Sigmoid colon (tissue), 6 donors: ENCODE measurements at regions not wholly inside any gene's neighbourhood (a gene's known extent, or its start where the extent isn't known, plus 50 kb on each side); places are given as distances from the start of the nearest gene placed in this dataset.

Source experiments
- DNase-seq: peaks from one replicate; pipeline ENCODE4 v3.0.0-alpha.2; 2019
- H3K27ac ChIP-seq, 4 donors: fragments of 200-600 bp; sonication (generic); one replicate each; pipeline ENCODE4 v1.5.1; 2016 to 2019; ENCODE audit warnings: mild to moderate bottlenecking in 1 of 4
- H3K27me3 ChIP-seq, 3 donors: fragments of 200-600 bp; sonication (generic); one replicate each; pipeline ENCODE4 v1.5.1; 2019; ENCODE audit warnings: mild to moderate bottlenecking in 1 of 3
- H3K36me3 ChIP-seq, 4 donors: fragments of 200-600 bp; sonication (generic); one replicate each; pipeline ENCODE4 v1.5.1; 2016 to 2019
- H3K4me1 ChIP-seq, 4 donors: fragments of 200-600 bp; sonication (generic); one replicate each; pipeline ENCODE4 v1.5.1; 2017 to 2019
- H3K4me3 ChIP-seq, 4 donors: fragments of 200-600 bp; sonication (generic); one replicate each; pipeline ENCODE4 v1.5.1; 2017 to 2019; ENCODE audit warnings: mild to moderate bottlenecking in 2 of 4, moderate library complexity in 1 of 4
- H3K9me3 ChIP-seq, 4 donors: fragments of 200-600 bp in 3 of 4; sonication (generic) in 3 of 4; one replicate each; pipeline versions ENCODE4 v1.5.1 to v1.6.1; 2013 to 2019
- EP300 ChIP-seq, 4 donors: sonication (generic); formaldehyde crosslinking; IDR thresholded peaks; one replicate each; pipeline ENCODE4 v1.6.1; 2017; ENCODE audit warnings: antibody characterized with exemption in 4 of 4
- POLR2A ChIP-seq, 2 donors: fragments of 450-650 bp; IDR thresholded peaks; one replicate each; pipeline ENCODE4 v1.6.1; 2016; ENCODE audit warnings: antibody characterized with exemption in 2 of 2, mild to moderate bottlenecking in 2 of 2, moderate library complexity in 2 of 2
- POLR2AphosphoS5 ChIP-seq, 4 donors: sonication (generic); formaldehyde crosslinking; IDR thresholded peaks; one replicate each; pipeline ENCODE4 v1.6.1; 2017; ENCODE audit warnings: antibody characterized with exemption in 4 of 4
- WGBS, 2 donors: extraction: QIAGEN DNeasy Blood & Tissue Kit; methylation state at CpG; one replicate each; pipeline ENCODE4 v1.1.7; 2013; 5-methylcytosine and 5-hydroxymethylcytosine counted together
- intact Hi-C: fragments of 100-400 bp; cut with DNase I; formaldehyde crosslinking; loops from one replicate; pipeline ENCODE4 v1.15.1; 2023
- TF ChIP-seq, protein P1 (sequence below), 4 experiments: fragments of 450-650 bp in 3 of 4; fragments of 200-600 bp in 1 of 4; IDR thresholded peaks; one replicate each; pipeline ENCODE4 v1.5.1; 2016 to 2019; ENCODE audit warnings: antibody characterized with exemption in 4 of 4, mild to moderate bottlenecking in 3 of 4, moderate library complexity in 2 of 4
- donor health status: healthy with polysubstance abuse.
- donor health status: healthy.

GRCh38 chr6:66568271-66568670 is 861.2 kb upstream of the EYS start:
- no peaks in the 10 kb centered on the region for H3K4me1 ChIP-seq
- no peak overlapping the region for H3K27ac ChIP-seq
- TF ChIP-seq EP300 (IDR thresholded peaks at IDR 0.05) (no peak), POLR2AphosphoS5 (IDR thresholded peaks at IDR 0.05) (no peak), POLR2A (IDR thresholded peaks at IDR 0.05) (no peak)
- TF ChIP-seq, protein P1, sequence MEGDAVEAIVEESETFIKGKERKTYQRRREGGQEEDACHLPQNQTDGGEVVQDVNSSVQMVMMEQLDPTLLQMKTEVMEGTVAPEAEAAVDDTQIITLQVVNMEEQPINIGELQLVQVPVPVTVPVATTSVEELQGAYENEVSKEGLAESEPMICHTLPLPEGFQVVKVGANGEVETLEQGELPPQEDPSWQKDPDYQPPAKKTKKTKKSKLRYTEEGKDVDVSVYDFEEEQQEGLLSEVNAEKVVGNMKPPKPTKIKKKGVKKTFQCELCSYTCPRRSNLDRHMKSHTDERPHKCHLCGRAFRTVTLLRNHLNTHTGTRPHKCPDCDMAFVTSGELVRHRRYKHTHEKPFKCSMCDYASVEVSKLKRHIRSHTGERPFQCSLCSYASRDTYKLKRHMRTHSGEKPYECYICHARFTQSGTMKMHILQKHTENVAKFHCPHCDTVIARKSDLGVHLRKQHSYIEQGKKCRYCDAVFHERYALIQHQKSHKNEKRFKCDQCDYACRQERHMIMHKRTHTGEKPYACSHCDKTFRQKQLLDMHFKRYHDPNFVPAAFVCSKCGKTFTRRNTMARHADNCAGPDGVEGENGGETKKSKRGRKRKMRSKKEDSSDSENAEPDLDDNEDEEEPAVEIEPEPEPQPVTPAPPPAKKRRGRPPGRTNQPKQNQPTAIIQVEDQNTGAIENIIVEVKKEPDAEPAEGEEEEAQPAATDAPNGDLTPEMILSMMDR (IDR thresholded peaks at IDR 0.05): no peak
- H3K36me3 ChIP-seq: no peaks in the 10 kb centered on the region
- H3K9me3 ChIP-seq: no peaks in the 10 kb centered on the region
- WGBS, 2 donors: 86 to 87% methylated on average over 4 of the region's 4 CpGs
- intact Hi-C loops: no loop called here
- H3K4me3 ChIP-seq: no peak overlapping the region
- no peaks in the 10 kb centered on the region for H3K27me3 ChIP-seq
- DNase-seq: no peak

- H3K4me3 ChIP-seq: no peak overlapping the region
- intact Hi-C loops: no loop called here
- WGBS, 2 donors: 91 to 95% methylated on average over 6 of the region's 6 CpGs
Measured at GRCh38 chr6:66561479-66561878, 854.5 kb upstream of the EYS start.

DNA sequence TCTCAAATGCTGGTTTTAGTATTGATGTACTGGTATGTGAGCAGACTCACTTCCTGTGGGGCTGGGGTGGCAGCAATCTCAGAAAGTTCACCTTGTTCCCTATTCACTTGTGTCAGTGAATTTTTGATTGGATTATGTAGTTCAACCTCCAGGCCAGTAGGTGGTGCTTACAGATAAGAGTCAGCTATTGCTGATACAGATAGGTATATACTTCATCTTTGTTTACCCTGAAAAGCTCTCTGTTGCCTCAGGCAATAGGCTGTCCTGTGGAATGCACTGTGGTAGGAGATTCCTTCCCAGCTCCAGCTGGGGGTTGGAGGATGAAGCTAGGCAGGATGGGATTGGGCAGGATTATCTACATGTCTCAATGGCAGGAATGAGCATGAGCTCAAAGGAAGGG is 851.2 kb upstream of the EYS start:
- no peak for TF ChIP-seq POLR2A (IDR thresholded peaks at IDR 0.05)
- TF ChIP-seq EP300 (IDR thresholded peaks at IDR 0.05): no peak
- TF ChIP-seq POLR2AphosphoS5 (IDR thresholded peaks at IDR 0.05): no peak
- TF ChIP-seq, protein P1 (IDR thresholded peaks at IDR 0.05): no peak
- no peak for DNase-seq
- no peak overlapping the region for H3K4me3 ChIP-seq
- H3K27me3 ChIP-seq: no peaks in the 10 kb centered on the region
- intact Hi-C loops: no loop called here
- H3K4me1 ChIP-seq: no peaks in the 10 kb centered on the region
- H3K36me3 ChIP-seq: no peaks in the 10 kb centered on the region
- H3K9me3 ChIP-seq: no peaks in the 10 kb centered on the region
- H3K27ac ChIP-seq: no peak overlapping the region

More at GRCh38 chr6:66561479-66561878, 854.5 kb upstream of the EYS start:
- Histone ChIP-seq H3K27me3 (no peaks in the 10 kb centered on the region), H3K4me1 (no peaks in the 10 kb centered on the region), H3K9me3 (no peaks in the 10 kb centered on the region), H3K27ac (no peak overlapping the region), H3K36me3 (no peaks in the 10 kb centered on the region)
- TF ChIP-seq POLR2AphosphoS5 (IDR thresholded peaks at IDR 0.05) (no peak), POLR2A (IDR thresholded peaks at IDR 0.05) (no peak), EP300 (IDR thresholded peaks at IDR 0.05) (no peak)
- TF ChIP-seq, protein P1 (IDR thresholded peaks at IDR 0.05): no peak
- no peak for DNase-seq

DNA sequence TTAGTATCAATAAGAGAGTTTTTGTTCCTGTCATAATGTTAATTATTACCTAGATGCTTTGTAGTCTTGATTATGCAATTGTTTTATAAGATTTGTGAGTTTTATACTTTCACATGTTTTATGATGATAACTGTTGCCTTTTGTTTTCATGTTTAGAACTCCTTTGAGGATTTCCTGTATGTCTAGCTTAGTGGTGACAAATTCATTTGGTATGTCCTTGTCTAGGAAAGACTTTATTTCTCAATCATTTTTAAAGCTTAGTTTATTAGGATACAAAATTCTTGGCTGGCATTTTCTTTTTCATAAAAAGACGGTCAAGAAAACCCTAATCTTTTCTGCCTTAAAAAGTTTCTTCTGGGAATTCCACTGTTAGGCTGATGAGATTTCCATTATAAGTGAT is 849.9 kb upstream of the EYS start:
- whole genome bisulfite sequencing, 2 donors: 85 to 89% methylated on average over 1 of the region's 1 CpG

DNA sequence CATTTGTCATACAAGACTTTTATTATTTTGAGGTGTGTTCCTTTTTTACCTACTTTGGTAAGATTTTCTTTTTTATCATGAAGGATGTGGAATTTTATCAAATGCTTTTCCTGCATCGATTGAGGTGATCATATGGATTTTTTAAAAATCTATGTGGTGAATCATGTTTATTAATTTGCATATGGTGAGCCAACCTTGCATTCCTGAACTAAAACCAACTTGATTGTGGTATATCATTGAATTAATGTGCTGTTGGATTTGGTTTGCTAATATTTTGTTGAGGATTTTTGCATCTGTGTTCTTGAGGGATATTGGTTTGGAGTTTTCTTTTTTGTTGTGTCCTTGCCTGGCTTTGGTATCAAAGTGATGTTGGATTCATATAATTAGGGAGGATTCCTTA is 848.1 kb upstream of the EYS start:
- H3K4me3 ChIP-seq: no peak overlapping the region
- H3K36me3 ChIP-seq: no peaks in the 10 kb centered on the region
- WGBS, 2 donors: 69 to 74% methylated on average over 1 of the region's 1 CpG
- H3K27me3 ChIP-seq: no peaks in the 10 kb centered on the region
- H3K27ac ChIP-seq: no peak overlapping the region
- DNase-seq: no peak
- TF ChIP-seq POLR2AphosphoS5 (IDR thresholded peaks at IDR 0.05): no peak
- no peak for TF ChIP-seq EP300 (IDR thresholded peaks at IDR 0.05)
- TF ChIP-seq, protein P1 (IDR thresholded peaks at IDR 0.05): no peak
- TF ChIP-seq POLR2A (IDR thresholded peaks at IDR 0.05): no peak
- intact Hi-C loops: no loop called here
- no peaks in the 10 kb centered on the region for H3K4me1 ChIP-seq
- H3K9me3 ChIP-seq: no peaks in the 10 kb centered on the region

More for the DNA sequence above, 849.9 kb upstream of the EYS start:
- no peak overlapping the region for H3K4me3 ChIP-seq
- intact Hi-C loops: no loop called here
- H3K27me3 ChIP-seq: no peaks in the 10 kb centered on the region
- no peak for DNase-seq
- no peaks in the 10 kb centered on the region for H3K9me3 ChIP-seq
- no peak overlapping the region for H3K27ac ChIP-seq
- no peaks in the 10 kb centered on the region for H3K36me3 ChIP-seq
- TF ChIP-seq, protein P1 (IDR thresholded peaks at IDR 0.05): no peak
- TF ChIP-seq POLR2A (IDR thresholded peaks at IDR 0.05) (no peak), EP300 (IDR thresholded peaks at IDR 0.05) (no peak), POLR2AphosphoS5 (IDR thresholded peaks at IDR 0.05) (no peak)
- no peaks in the 10 kb centered on the region for H3K4me1 ChIP-seq
